ENCODE measurements at regions not wholly inside any gene's neighbourhood (a gene's known extent, or its start where the extent isn't known, plus 50 kb on each side); places are given as distances from the start of the nearest gene placed in this dataset.

DNA sequence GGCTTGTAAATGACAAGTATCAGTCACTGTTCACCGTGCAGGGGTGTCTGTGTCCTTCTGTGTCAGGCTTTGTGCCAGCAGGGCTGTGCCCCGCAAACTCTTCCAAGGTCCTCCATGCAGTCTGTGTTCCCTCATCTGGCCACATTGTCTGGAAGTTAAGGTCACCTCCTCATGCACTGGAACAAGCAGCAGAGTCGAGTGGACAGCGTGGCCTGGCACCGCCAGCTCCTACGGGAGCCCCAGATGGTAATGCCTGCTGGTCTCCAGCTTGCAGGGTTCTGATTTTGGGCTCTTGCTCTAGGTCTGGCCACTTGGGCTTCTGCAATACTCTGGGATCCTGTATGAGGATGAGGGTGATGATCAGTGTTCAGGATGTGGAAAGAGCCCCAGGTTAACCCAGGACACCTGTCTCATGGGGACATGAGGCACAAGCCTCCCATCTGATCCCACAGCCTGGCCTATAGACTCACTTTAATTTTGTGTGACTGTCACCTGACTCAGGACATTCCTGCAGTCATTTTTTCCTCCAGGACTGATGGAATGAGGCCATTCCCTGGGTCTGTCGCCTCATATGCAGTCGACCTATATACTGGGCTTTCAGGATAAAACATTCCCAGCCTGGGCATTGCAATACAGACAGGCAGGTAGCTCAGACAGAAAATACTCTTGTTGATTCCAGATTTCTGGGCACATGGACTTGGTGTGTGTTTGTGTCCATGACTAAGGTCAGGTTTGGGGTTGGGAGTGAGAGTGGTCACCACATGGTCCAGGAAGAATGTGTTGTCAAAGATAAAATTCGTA lies 106.3 kb upstream of the TOP3B start:
- no peaks in the 10 kb centered on the region for H3K27me3 ChIP-seq (replicated peaks; ENCODE audit: control insufficient read depth, insufficient read depth, low read length)

GRCh38 chr22:22087854-22088657 lies 105.5 kb upstream of the TOP3B start:
- ChIA-PET CTCF (no interaction called here), POLR2A (no interaction called here)
- H3K4me1 ChIP-seq = no peaks in the 10 kb centered on the region
- no peak for DNase-seq
- intact Hi-C loops (cut with micrococcal nuclease; ENCODE audit: unreplicated experiment) = no loop called here
- H3K36me3 Mint-ChIP-seq (ENCODE audit: insufficient read depth, unreplicated experiment) = no peaks in the 10 kb centered on the region
- H3K27me3 Mint-ChIP-seq (ENCODE audit: insufficient read depth, unreplicated experiment) = peaks cover 18% of the 10 kb centered on the region
- no peaks in the 10 kb centered on the region; the same call in 1 of the 2 replicates for H3K36me3 ChIP-seq (ENCODE audit: control insufficient read depth, insufficient read depth, low read length)
- H3K4me3 Mint-ChIP-seq (ENCODE audit: unreplicated experiment) = no peak overlapping the region
- no peaks in the 10 kb centered on the region for H3K9me3 ChIP-seq
- H3K4me3 ChIP-seq (ENCODE audit: low read depth, low read length) = no peak overlapping the region
- BruUV-seq (replicated peaks) = no TSS peak
- no peak overlapping the region for H3K27ac Mint-ChIP-seq (ENCODE audit: unreplicated experiment)
- no peaks in the 10 kb centered on the region for H3K27me3 ChIP-seq (replicated peaks; ENCODE audit: control insufficient read depth, insufficient read depth, low read length)
- no peaks in the 10 kb centered on the region for H3K4me1 Mint-ChIP-seq (ENCODE audit: low read depth, unreplicated experiment)
- H3K9me3 Mint-ChIP-seq (ENCODE audit: unreplicated experiment) = no peaks in the 10 kb centered on the region
- TF ChIP-seq, protein P1, sequence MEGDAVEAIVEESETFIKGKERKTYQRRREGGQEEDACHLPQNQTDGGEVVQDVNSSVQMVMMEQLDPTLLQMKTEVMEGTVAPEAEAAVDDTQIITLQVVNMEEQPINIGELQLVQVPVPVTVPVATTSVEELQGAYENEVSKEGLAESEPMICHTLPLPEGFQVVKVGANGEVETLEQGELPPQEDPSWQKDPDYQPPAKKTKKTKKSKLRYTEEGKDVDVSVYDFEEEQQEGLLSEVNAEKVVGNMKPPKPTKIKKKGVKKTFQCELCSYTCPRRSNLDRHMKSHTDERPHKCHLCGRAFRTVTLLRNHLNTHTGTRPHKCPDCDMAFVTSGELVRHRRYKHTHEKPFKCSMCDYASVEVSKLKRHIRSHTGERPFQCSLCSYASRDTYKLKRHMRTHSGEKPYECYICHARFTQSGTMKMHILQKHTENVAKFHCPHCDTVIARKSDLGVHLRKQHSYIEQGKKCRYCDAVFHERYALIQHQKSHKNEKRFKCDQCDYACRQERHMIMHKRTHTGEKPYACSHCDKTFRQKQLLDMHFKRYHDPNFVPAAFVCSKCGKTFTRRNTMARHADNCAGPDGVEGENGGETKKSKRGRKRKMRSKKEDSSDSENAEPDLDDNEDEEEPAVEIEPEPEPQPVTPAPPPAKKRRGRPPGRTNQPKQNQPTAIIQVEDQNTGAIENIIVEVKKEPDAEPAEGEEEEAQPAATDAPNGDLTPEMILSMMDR (IDR thresholded peaks at IDR 0.05; ENCODE audit: insufficient read depth in 1 of 2, low read depth in 1 of 2, low read length in 1 of 2, severe bottlenecking in 1 of 2, unreplicated experiment in 1 of 2) = no peak

More for the DNA sequence above, 106.3 kb upstream of the TOP3B start:
- Mint-ChIP-seq H3K27ac (ENCODE audit: unreplicated experiment) (no peak overlapping the region), H3K4me3 (ENCODE audit: unreplicated experiment) (no peak overlapping the region), H3K27me3 (ENCODE audit: insufficient read depth, unreplicated experiment) (peaks cover 19% of the 10 kb centered on the region), H3K36me3 (ENCODE audit: insufficient read depth, unreplicated experiment) (no peaks in the 10 kb centered on the region), H3K4me1 (ENCODE audit: low read depth, unreplicated experiment) (no peaks in the 10 kb centered on the region), H3K9me3 (ENCODE audit: unreplicated experiment) (no peaks in the 10 kb centered on the region)
- ChIA-PET CTCF (no interaction called here), POLR2A (no interaction called here)
- Histone ChIP-seq H3K4me3 (ENCODE audit: low read depth, low read length) (no peak overlapping the region), H3K9me3 (no peaks in the 10 kb centered on the region), H3K4me1 (no peaks in the 10 kb centered on the region), H3K36me3 (ENCODE audit: control insufficient read depth, insufficient read depth, low read length) (no peaks in the 10 kb centered on the region; the same call in 1 of the 2 replicates)
- BruUV-seq (replicated peaks) = no TSS peak
- DNase-seq = no peak
- TF ChIP-seq, protein P1 (IDR thresholded peaks at IDR 0.05; ENCODE audit: insufficient read depth in 1 of 2, low read depth in 1 of 2, low read length in 1 of 2, severe bottlenecking in 1 of 2, unreplicated experiment in 1 of 2) = no peak
- intact Hi-C loops (cut with micrococcal nuclease; ENCODE audit: unreplicated experiment) = no loop called here

GRCh38 chr22:22086501-22087158 lies 104.0 kb upstream of the TOP3B start:
- Mint-ChIP-seq H3K27ac (ENCODE audit: unreplicated experiment) (no peak overlapping the region), H3K36me3 (ENCODE audit: insufficient read depth, unreplicated experiment) (no peaks in the 10 kb centered on the region), H3K27me3 (ENCODE audit: insufficient read depth, unreplicated experiment) (peaks cover 12% of the 10 kb centered on the region), H3K4me1 (ENCODE audit: low read depth, unreplicated experiment) (no peaks in the 10 kb centered on the region), H3K9me3 (ENCODE audit: unreplicated experiment) (no peaks in the 10 kb centered on the region), H3K4me3 (ENCODE audit: unreplicated experiment) (no peak overlapping the region)
- no TSS peak for BruUV-seq (replicated peaks)
- Histone ChIP-seq H3K9me3 (no peaks in the 10 kb centered on the region), H3K4me1 (no peaks in the 10 kb centered on the region), H3K4me3 (ENCODE audit: low read depth, low read length) (no peak overlapping the region), H3K36me3 (ENCODE audit: control insufficient read depth, insufficient read depth, low read length) (no peaks in the 10 kb centered on the region; the same call in 1 of the 2 replicates), H3K27me3 (replicated peaks; ENCODE audit: control insufficient read depth, insufficient read depth, low read length) (no peaks in the 10 kb centered on the region)
- no peak for DNase-seq
- intact Hi-C loops (cut with micrococcal nuclease; ENCODE audit: unreplicated experiment) = no loop called here
- ChIA-PET POLR2A (no interaction called here), CTCF (no interaction called here)
- TF ChIP-seq, protein P1 (IDR thresholded peaks at IDR 0.05; ENCODE audit: insufficient read depth in 1 of 2, low read depth in 1 of 2, low read length in 1 of 2, severe bottlenecking in 1 of 2, unreplicated experiment in 1 of 2) = no peak

Measured in Caco-2 (cell line).